HG02571 (cell line): ENCODE measurements at regions not wholly inside any gene's neighbourhood (a gene's known extent, or its start where the extent isn't known, plus 50 kb on each side); places are given as distances from the start of the nearest gene placed in this dataset.

Experiments used
- ATAC-seq: cut with Tn5 transposase; IDR thresholded peaks from one replicate; pipeline ENCODE4 v1.9.1; 2021; ENCODE audit warnings: mild to moderate bottlenecking, moderate library complexity; ENCODE audit not compliant: unreplicated experiment

- no peak for ATAC-seq
Measured at GRCh38 chr4:187218705-187219245, 495.1 kb upstream of the FAT1 start.

GRCh38 chr4:187224560-187224959 lies 500.9 kb upstream of the FAT1 start:
- no peak for ATAC-seq

- ATAC-seq: no peak
Measured at GRCh38 chr4:187227907-187228704, 504.4 kb upstream of the FAT1 start.

- ATAC-seq: no peak
Measured at GRCh38 chr4:187232196-187232595, 508.5 kb upstream of the FAT1 start.

GRCh38 chr4:187232796-187233195 lies 509.1 kb upstream of the FAT1 start:
- ATAC-seq: no peak

GRCh38 chr4:187235456-187236170 lies 512.0 kb upstream of the FAT1 start:
- ATAC-seq: no peak

GRCh38 chr4:187236209-187236890 lies 512.7 kb upstream of the FAT1 start:
- ATAC-seq: no peak

GRCh38 chr4:187238646-187239045 lies 515.0 kb upstream of the FAT1 start:
- ATAC-seq: no peak

GRCh38 chr4:187251896-187252295 lies 528.2 kb upstream of the FAT1 start:
- no peak for ATAC-seq

- no peak for ATAC-seq
Measured at GRCh38 chr4:187256897-187257296, 533.2 kb upstream of the FAT1 start.

GRCh38 chr4:187258651-187259401 lies 535.2 kb upstream of the FAT1 start:
- no peak for ATAC-seq

GRCh38 chr4:187268940-187269339 lies 545.3 kb upstream of the FAT1 start:
- no peak for ATAC-seq

- ATAC-seq: no peak
Measured at GRCh38 chr4:187270154-187270553, 546.5 kb upstream of the FAT1 start.

GRCh38 chr4:187271848-187272247 lies 548.2 kb upstream of the FAT1 start:
- ATAC-seq: no peak

GRCh38 chr4:187274153-187274552 lies 550.5 kb upstream of the FAT1 start:
- no peak for ATAC-seq

- no peak for ATAC-seq
Measured at GRCh38 chr4:187276736-187277408, 553.2 kb upstream of the FAT1 start.

- no peak for ATAC-seq
Measured at GRCh38 chr4:187283201-187283955, 559.7 kb upstream of the FAT1 start.

- no peak for ATAC-seq
Measured at GRCh38 chr4:187286525-187286924, 562.9 kb upstream of the FAT1 start.

- no peak for ATAC-seq
Measured at GRCh38 chr4:187289371-187289770, 565.7 kb upstream of the FAT1 start.

- ATAC-seq: no peak
Measured at GRCh38 chr4:187294861-187295260, 571.2 kb upstream of the FAT1 start.
